ENCODE measurements at regions not wholly inside any gene's neighbourhood (a gene's known extent, or its start where the extent isn't known, plus 50 kb on each side); places are given as distances from the start of the nearest gene placed in this dataset.

GRCh38 chr4:125677665-125678307 is 363.0 kb downstream of the FAT4 start:
- Mint-ChIP-seq H3K36me3 (ENCODE audit: low read depth) (no peaks in the 10 kb centered on the region), H3K9me3 (no peaks in the 10 kb centered on the region), H3K27ac (no peak overlapping the region), H3K4me1 (no peaks in the 10 kb centered on the region), H3K27me3 (no peaks in the 10 kb centered on the region), H3K4me3 (no peak overlapping the region)
- intact Hi-C loops (cut with micrococcal nuclease): no loop called here
- no peak for DNase-seq

GRCh38 chr4:125679989-125680388 is 365.2 kb downstream of the FAT4 start:
- no peak overlapping the region for H3K4me3 Mint-ChIP-seq
- H3K27ac Mint-ChIP-seq: no peak overlapping the region
- H3K9me3 Mint-ChIP-seq: no peaks in the 10 kb centered on the region
- intact Hi-C loops (cut with micrococcal nuclease): no loop called here
- no peaks in the 10 kb centered on the region for H3K4me1 Mint-ChIP-seq
- H3K27me3 Mint-ChIP-seq: no peaks in the 10 kb centered on the region
- DNase-seq: no peak
- H3K36me3 Mint-ChIP-seq (ENCODE audit: low read depth): no peaks in the 10 kb centered on the region

- Mint-ChIP-seq H3K27ac (no peak overlapping the region), H3K36me3 (ENCODE audit: low read depth) (no peaks in the 10 kb centered on the region), H3K27me3 (no peaks in the 10 kb centered on the region), H3K4me1 (no peaks in the 10 kb centered on the region), H3K9me3 (no peaks in the 10 kb centered on the region), H3K4me3 (no peak overlapping the region)
- no peak for DNase-seq
- intact Hi-C loops (cut with micrococcal nuclease): no loop called here
Observed at GRCh38 chr4:125681240-125681639, 366.5 kb downstream of the FAT4 start.

- DNase-seq: no peak
- intact Hi-C loops (cut with micrococcal nuclease): no loop called here
- Mint-ChIP-seq H3K9me3 (no peaks in the 10 kb centered on the region), H3K36me3 (ENCODE audit: low read depth) (no peaks in the 10 kb centered on the region), H3K4me3 (no peak overlapping the region), H3K27ac (no peak overlapping the region), H3K27me3 (no peaks in the 10 kb centered on the region), H3K4me1 (no peaks in the 10 kb centered on the region)
Observed at GRCh38 chr4:125682730-125683129, 368.0 kb downstream of the FAT4 start.

GRCh38 chr4:125688841-125689240 is 374.1 kb downstream of the FAT4 start:
- Mint-ChIP-seq H3K27ac (no peak overlapping the region), H3K27me3 (no peaks in the 10 kb centered on the region), H3K36me3 (ENCODE audit: low read depth) (no peaks in the 10 kb centered on the region), H3K4me1 (no peaks in the 10 kb centered on the region), H3K4me3 (no peak overlapping the region), H3K9me3 (no peaks in the 10 kb centered on the region)
- DNase-seq: no peak
- intact Hi-C loops (cut with micrococcal nuclease): no loop called here

GRCh38 chr4:125689805-125690204 is 375.1 kb downstream of the FAT4 start:
- H3K4me1 Mint-ChIP-seq: no peaks in the 10 kb centered on the region
- H3K27ac Mint-ChIP-seq: no peak overlapping the region
- no peaks in the 10 kb centered on the region for H3K27me3 Mint-ChIP-seq
- no peak overlapping the region for H3K4me3 Mint-ChIP-seq
- H3K36me3 Mint-ChIP-seq (ENCODE audit: low read depth): no peaks in the 10 kb centered on the region
- no peaks in the 10 kb centered on the region for H3K9me3 Mint-ChIP-seq
- no peak for DNase-seq
- intact Hi-C loops (cut with micrococcal nuclease): no loop called here

- no peaks in the 10 kb centered on the region for H3K4me1 Mint-ChIP-seq
- no peaks in the 10 kb centered on the region for H3K9me3 Mint-ChIP-seq
- H3K27ac Mint-ChIP-seq: no peak overlapping the region
- no peaks in the 10 kb centered on the region for H3K36me3 Mint-ChIP-seq (ENCODE audit: low read depth)
- intact Hi-C loops (cut with micrococcal nuclease): no loop called here
- DNase-seq: no peak
- no peak overlapping the region for H3K4me3 Mint-ChIP-seq
- no peaks in the 10 kb centered on the region for H3K27me3 Mint-ChIP-seq
Observed at GRCh38 chr4:125693228-125693627, 378.5 kb downstream of the FAT4 start.

- Mint-ChIP-seq H3K4me3 (no peak overlapping the region), H3K27ac (no peak overlapping the region), H3K4me1 (no peaks in the 10 kb centered on the region), H3K9me3 (no peaks in the 10 kb centered on the region), H3K36me3 (ENCODE audit: low read depth) (no peaks in the 10 kb centered on the region), H3K27me3 (no peaks in the 10 kb centered on the region)
- no peak for DNase-seq
- intact Hi-C loops (cut with micrococcal nuclease): no loop called here
Observed at GRCh38 chr4:125702406-125702805, 387.7 kb downstream of the FAT4 start.

GRCh38 chr4:125703443-125703842 is 388.7 kb downstream of the FAT4 start:
- Mint-ChIP-seq H3K27ac (no peak overlapping the region), H3K4me3 (no peak overlapping the region), H3K36me3 (ENCODE audit: low read depth) (no peaks in the 10 kb centered on the region), H3K4me1 (no peaks in the 10 kb centered on the region), H3K9me3 (no peaks in the 10 kb centered on the region), H3K27me3 (no peaks in the 10 kb centered on the region)
- no peak for DNase-seq
- intact Hi-C loops (cut with micrococcal nuclease): no loop called here

GRCh38 chr4:125704726-125705125 is 390.0 kb downstream of the FAT4 start:
- intact Hi-C loops (cut with micrococcal nuclease): no loop called here
- H3K27ac Mint-ChIP-seq: no peak overlapping the region
- no peak for DNase-seq
- H3K27me3 Mint-ChIP-seq: no peaks in the 10 kb centered on the region
- no peaks in the 10 kb centered on the region for H3K9me3 Mint-ChIP-seq
- no peaks in the 10 kb centered on the region for H3K36me3 Mint-ChIP-seq (ENCODE audit: low read depth)
- no peaks in the 10 kb centered on the region for H3K4me1 Mint-ChIP-seq
- no peak overlapping the region for H3K4me3 Mint-ChIP-seq

GRCh38 chr4:125705681-125706080 is 390.9 kb downstream of the FAT4 start:
- no peaks in the 10 kb centered on the region for H3K36me3 Mint-ChIP-seq (ENCODE audit: low read depth)
- H3K4me1 Mint-ChIP-seq: no peaks in the 10 kb centered on the region
- intact Hi-C loops (cut with micrococcal nuclease): no loop called here
- no peak overlapping the region for H3K27ac Mint-ChIP-seq
- DNase-seq: no peak
- H3K4me3 Mint-ChIP-seq: no peak overlapping the region
- no peaks in the 10 kb centered on the region for H3K27me3 Mint-ChIP-seq
- H3K9me3 Mint-ChIP-seq: no peaks in the 10 kb centered on the region

- Mint-ChIP-seq H3K27me3 (no peaks in the 10 kb centered on the region), H3K4me1 (no peaks in the 10 kb centered on the region), H3K4me3 (no peak overlapping the region), H3K9me3 (no peaks in the 10 kb centered on the region), H3K27ac (no peak overlapping the region), H3K36me3 (ENCODE audit: low read depth) (no peaks in the 10 kb centered on the region)
- intact Hi-C loops (cut with micrococcal nuclease): no loop called here
- DNase-seq: no peak
Observed at GRCh38 chr4:125707397-125707796, 392.6 kb downstream of the FAT4 start.

GRCh38 chr4:125710766-125711165 is 396.0 kb downstream of the FAT4 start:
- Mint-ChIP-seq H3K27ac (no peak overlapping the region), H3K4me3 (no peak overlapping the region), H3K4me1 (no peaks in the 10 kb centered on the region), H3K36me3 (ENCODE audit: low read depth) (no peaks in the 10 kb centered on the region), H3K27me3 (no peaks in the 10 kb centered on the region), H3K9me3 (peaks cover 4% of the 10 kb centered on the region)
- no peak for DNase-seq
- intact Hi-C loops (cut with micrococcal nuclease): no loop called here

- Mint-ChIP-seq H3K4me1 (no peaks in the 10 kb centered on the region), H3K4me3 (no peak overlapping the region), H3K36me3 (ENCODE audit: low read depth) (no peaks in the 10 kb centered on the region), H3K27me3 (no peaks in the 10 kb centered on the region), H3K9me3 (peaks cover 4% of the 10 kb centered on the region), H3K27ac (no peak overlapping the region)
- intact Hi-C loops (cut with micrococcal nuclease): no loop called here
- DNase-seq: no peak
Observed at GRCh38 chr4:125714049-125714448, 399.3 kb downstream of the FAT4 start.

GRCh38 chr4:125714845-125715244 is 400.1 kb downstream of the FAT4 start:
- H3K4me3 Mint-ChIP-seq: no peak overlapping the region
- H3K4me1 Mint-ChIP-seq: no peaks in the 10 kb centered on the region
- H3K9me3 Mint-ChIP-seq: peaks cover 4% of the 10 kb centered on the region
- H3K27me3 Mint-ChIP-seq: no peaks in the 10 kb centered on the region
- DNase-seq: no peak
- intact Hi-C loops (cut with micrococcal nuclease): no loop called here
- H3K27ac Mint-ChIP-seq: no peak overlapping the region
- H3K36me3 Mint-ChIP-seq (ENCODE audit: low read depth): no peaks in the 10 kb centered on the region
